WI38 (cell line): ENCODE measurements at regions not wholly inside any gene's neighbourhood (a gene's known extent, or its start where the extent isn't known, plus 50 kb on each side); places are given as distances from the start of the nearest gene placed in this dataset.

ENCODE experiments used
- H3K4me3 ChIP-seq: 2 replicates; pipeline ENCODE4 v1.5.1; 2011; ENCODE audit warnings: low read depth, mild to moderate bottlenecking, control low read depth, low read length
- TF ChIP-seq, protein P1 (sequence below): IDR thresholded peaks from 2 replicates; pipeline ENCODE4 v1.5.1; 2012; ENCODE audit warnings: low read depth, mild to moderate bottlenecking, control low read depth, low read length

DNA sequence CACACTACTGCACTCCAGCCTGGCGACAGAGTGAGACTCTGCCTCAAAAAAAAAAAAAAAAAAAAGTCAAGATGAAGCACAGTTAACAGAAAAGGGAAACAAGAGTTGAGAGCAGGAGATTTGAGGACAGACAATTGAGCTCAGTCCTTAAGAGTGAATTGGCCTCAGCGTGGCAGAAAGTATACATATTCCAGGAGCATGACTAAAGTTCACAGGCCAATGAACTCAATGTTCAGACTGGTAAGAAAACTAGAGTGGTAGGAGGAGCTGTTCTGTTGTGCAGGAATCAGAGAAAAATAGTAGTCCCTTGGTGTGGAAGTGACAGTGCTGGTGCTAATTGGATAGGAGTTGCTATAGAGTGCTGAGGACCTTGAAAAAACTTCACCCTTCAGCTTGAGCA is 60.0 kb downstream of the NRN1 start:
- no peak overlapping the region for H3K4me3 ChIP-seq
- TF ChIP-seq, protein P1, sequence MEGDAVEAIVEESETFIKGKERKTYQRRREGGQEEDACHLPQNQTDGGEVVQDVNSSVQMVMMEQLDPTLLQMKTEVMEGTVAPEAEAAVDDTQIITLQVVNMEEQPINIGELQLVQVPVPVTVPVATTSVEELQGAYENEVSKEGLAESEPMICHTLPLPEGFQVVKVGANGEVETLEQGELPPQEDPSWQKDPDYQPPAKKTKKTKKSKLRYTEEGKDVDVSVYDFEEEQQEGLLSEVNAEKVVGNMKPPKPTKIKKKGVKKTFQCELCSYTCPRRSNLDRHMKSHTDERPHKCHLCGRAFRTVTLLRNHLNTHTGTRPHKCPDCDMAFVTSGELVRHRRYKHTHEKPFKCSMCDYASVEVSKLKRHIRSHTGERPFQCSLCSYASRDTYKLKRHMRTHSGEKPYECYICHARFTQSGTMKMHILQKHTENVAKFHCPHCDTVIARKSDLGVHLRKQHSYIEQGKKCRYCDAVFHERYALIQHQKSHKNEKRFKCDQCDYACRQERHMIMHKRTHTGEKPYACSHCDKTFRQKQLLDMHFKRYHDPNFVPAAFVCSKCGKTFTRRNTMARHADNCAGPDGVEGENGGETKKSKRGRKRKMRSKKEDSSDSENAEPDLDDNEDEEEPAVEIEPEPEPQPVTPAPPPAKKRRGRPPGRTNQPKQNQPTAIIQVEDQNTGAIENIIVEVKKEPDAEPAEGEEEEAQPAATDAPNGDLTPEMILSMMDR, result no peak

DNA sequence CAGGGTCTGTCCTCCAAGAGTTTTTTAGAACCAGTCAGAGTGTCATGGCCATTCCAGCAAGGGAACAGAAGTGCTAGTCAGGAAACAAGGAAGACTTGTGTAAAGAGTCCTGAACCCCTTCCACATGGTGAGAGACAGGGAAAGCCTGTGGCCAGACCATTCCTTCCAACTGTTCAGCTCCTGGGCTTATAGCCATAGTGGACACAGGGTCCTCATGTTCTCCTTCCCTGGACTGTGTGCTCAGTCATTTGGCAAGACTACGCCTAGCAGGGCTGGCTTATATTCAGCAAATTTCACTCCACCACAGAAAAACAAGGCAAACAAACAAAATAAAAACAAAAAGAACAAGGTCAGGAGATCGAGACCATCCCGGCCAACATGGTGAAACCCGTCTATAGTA is 60.5 kb downstream of the NRN1 start:
- H3K4me3 ChIP-seq, result no peak overlapping the region
- TF ChIP-seq, protein P1, result no peak

DNA sequence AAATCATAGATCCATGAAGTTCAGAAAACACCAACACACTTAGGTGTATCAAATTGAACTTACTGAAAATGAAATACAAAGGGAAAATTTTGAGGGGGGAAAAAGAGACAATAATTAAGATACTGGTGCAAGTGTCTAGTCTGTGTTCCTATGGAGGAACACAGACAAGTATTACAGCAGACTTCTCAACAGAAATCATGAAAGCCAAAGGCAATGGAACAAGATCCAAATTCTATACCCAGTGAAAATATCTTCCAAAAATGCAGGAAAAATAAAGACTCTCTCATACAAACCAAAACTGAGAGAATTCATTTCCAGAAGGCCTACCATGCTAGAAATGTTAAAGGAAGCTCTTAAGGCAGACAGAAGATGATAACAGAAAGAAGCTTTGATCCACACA is 63.1 kb downstream of the NRN1 start:
- TF ChIP-seq, protein P1, result no peak

DNA sequence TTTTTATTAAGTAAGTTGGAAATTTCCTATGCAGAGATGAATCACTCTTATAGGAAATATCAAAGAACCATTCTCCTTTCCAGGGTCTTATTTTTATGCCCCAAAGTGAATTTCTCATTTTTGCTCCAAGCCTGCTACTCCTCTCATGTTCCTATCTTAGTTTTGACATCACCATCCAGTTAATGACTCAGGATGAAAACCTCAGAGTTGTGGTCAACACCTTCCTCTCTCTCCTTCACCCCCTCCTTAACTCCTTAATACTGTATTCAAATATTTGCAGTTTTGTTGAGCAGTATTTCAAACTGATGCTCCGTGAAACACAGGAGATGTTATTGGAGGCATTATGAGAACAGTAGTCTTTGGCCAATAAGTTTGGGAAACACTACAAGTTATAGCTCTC is 64.1 kb downstream of the NRN1 start:
- TF ChIP-seq, protein P1, result no peak

More for the DNA sequence above, 63.1 kb downstream of the NRN1 start:
- no peak overlapping the region for H3K4me3 ChIP-seq

DNA sequence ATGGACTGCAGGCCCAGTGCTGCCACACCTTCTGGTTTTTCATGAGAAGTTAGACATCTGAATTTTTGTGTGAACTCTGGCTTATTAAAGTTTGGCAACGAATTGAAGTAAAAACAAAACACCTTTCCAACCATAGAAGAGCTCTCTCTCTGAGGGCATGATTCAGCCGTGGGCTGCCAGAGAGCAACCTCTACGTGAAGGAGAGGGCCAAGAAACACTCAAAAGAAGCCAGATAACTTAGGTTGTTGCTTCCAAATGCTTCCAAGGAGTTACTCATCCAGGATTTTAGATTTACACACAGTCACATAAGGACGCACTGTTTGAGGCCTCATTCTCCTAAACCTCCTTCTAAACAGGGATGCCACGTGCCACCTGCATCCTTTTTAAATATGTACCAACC is 65.5 kb downstream of the NRN1 start:
- no peak overlapping the region for H3K4me3 ChIP-seq
- TF ChIP-seq, protein P1, result no peak

More for the DNA sequence above, 64.1 kb downstream of the NRN1 start:
- H3K4me3 ChIP-seq, result no peak overlapping the region

DNA sequence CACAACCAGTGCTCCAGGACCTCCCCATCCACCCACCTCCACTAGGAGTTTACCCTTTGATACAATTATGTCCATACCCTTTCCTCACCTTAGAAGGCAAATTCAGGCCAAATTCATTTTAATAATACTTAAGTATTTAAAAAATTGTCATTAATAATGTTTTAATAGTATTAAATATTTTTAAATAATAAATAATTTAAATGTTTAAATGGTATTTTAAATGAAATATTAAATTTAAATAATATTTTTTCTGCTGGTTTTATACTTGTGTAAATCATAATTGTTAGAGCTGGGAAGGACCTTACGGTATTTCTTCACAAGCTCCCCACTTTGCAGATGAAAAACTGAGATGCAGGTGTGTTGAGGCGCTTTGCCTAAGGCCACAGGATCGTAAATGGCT is 67.8 kb downstream of the NRN1 start:
- no peak overlapping the region for H3K4me3 ChIP-seq
- TF ChIP-seq, protein P1, result no peak

DNA sequence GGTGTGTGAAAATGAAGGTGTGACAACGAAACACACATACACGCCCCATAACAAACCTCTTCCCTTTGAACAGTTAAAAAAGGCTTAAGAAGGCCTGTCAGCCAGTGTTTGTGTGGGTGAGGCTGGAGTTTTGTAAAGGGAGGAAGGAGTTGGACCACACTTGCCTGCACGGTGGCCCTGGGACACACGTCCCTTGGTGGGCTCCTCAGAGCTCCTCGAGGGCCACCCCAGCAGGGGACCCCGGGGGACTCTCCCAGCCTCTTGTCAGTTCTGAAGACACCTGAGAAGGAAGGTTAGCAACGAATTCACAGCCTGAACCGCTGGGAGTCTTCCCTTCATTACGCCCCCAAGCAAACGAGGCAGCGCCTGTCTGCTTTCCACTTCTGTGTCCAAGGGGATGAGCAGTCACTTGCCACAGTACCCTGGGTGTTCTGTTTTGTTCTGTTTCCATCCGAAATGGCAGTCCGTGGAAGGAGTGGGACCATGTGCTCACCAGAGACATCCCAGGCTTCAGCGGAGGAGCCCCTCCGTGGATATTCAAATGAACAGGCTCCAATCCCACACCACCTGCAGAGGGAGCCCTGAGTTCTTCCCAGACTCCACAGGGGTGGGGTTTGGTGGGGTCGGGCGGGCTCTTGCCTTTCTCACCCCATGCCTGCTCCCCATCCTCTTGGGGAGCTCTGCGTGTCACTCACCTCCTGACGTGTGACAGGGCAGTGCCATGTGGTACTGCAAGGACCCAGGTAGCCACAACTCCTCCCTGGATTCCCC is 68.6 kb downstream of the NRN1 start:
- TF ChIP-seq, protein P1, result no peak
- H3K4me3 ChIP-seq, result no peak overlapping the region
